22Rv1 (cell line): ENCODE measurements at regions not wholly inside any gene's neighbourhood (a gene's known extent, or its start where the extent isn't known, plus 50 kb on each side); places are given as distances from the start of the nearest gene placed in this dataset.

ENCODE experiments used
- CTCF ChIP-seq: fragments of 450-650 bp; IDR thresholded peaks from 2 replicates; pipeline ENCODE4 v1.5.1; 2017; ENCODE audit warnings: mild to moderate bottlenecking
- ZFX ChIP-seq: fragments of 450-650 bp; IDR thresholded peaks from 2 replicates; pipeline ENCODE4 v1.6.1; 2017; ENCODE audit warnings: antibody characterized with exemption, borderline replicate concordance

DNA sequence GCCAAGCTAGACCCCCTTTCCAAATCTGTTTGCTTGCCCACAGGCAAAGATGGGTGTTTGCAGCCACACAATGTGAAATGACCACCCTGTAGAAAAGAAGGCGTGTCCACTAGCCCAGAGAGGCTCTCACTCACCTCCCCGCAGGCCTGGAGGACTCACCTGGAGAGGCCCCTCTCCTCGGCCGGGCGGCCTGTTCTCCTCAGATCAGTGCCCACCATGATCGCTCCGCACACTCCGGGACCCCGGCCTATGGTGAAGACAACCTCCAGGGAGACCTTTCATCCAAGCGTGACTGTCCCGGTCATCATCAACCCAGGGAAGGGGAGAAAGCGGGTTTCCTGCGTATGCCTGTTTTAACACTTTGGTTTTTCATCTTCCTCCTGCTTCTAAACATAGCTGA is 328.7 kb upstream of the SALL3 start:
- TF ChIP-seq CTCF (no peak), ZFX (no peak)
